ENCODE measurements at regions not wholly inside any gene's neighbourhood (a gene's known extent, or its start where the extent isn't known, plus 50 kb on each side); places are given as distances from the start of the nearest gene placed in this dataset.

DNA sequence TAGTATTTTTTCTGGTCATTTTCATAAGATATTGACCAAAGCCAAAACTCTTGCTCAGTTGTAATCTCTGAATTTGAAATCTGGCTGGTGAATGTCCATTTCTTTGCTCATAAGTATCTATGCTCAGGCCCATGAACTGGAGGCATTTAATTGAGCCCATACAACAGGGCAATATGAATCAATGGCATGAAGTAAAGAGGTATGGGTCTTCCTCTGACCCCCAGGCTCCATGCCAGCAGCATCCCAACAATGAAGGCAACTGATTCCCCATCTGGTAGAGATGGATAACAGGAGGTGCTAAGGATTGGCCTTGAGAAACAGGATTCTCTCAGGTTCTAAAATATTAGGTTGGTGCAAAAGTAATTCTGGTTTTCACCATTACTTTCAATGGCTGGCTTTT lies 330.8 kb downstream of the LIG4 start:
- H3K9ac ChIP-seq (ENCODE audit: low read length) = no peak overlapping the region
- H3K79me2 ChIP-seq (ENCODE audit: insufficient read depth, low read length) = no peaks in the 10 kb centered on the region
- H3K36me3 ChIP-seq (ENCODE audit: insufficient read depth, low read length) = no peaks in the 10 kb centered on the region
- no peak overlapping the region for H3K4me3 ChIP-seq (ENCODE audit: insufficient read depth, low read depth, low read length)
- H3K27ac ChIP-seq (ENCODE audit: low read depth, low read length) = no peak overlapping the region
- no peaks in the 10 kb centered on the region for H3K27me3 Mint-ChIP-seq (ENCODE audit: low read depth, unreplicated experiment)
- H3K4me1 Mint-ChIP-seq (ENCODE audit: low read depth, unreplicated experiment) = peaks cover 18% of the 10 kb centered on the region
- H3K36me3 Mint-ChIP-seq (ENCODE audit: low read depth, unreplicated experiment) = no peaks in the 10 kb centered on the region
- no peaks in the 10 kb centered on the region for H4K20me1 ChIP-seq (ENCODE audit: insufficient read depth, low read length)
- peak overlapping the region; percentile 54 for H3K27ac Mint-ChIP-seq (ENCODE audit: unreplicated experiment)
- FAIRE-seq (no peak), DNase-seq (ENCODE audit: low read depth) (no peak)
- no peak overlapping the region for H2AFZ ChIP-seq (ENCODE audit: low read depth, low read length)
- H3K4me1 ChIP-seq (ENCODE audit: insufficient read depth, low read length) = no peaks in the 10 kb centered on the region
- H3K9me3 ChIP-seq (ENCODE audit: insufficient read depth, low read depth, low read length) = no peaks in the 10 kb centered on the region
- H3K4me3 Mint-ChIP-seq (ENCODE audit: unreplicated experiment) = no peak overlapping the region
- TF ChIP-seq EZH2 (IDR thresholded peaks at IDR 0.05; ENCODE audit: insufficient read depth, low read length) = no peak
- TF ChIP-seq, protein P1, sequence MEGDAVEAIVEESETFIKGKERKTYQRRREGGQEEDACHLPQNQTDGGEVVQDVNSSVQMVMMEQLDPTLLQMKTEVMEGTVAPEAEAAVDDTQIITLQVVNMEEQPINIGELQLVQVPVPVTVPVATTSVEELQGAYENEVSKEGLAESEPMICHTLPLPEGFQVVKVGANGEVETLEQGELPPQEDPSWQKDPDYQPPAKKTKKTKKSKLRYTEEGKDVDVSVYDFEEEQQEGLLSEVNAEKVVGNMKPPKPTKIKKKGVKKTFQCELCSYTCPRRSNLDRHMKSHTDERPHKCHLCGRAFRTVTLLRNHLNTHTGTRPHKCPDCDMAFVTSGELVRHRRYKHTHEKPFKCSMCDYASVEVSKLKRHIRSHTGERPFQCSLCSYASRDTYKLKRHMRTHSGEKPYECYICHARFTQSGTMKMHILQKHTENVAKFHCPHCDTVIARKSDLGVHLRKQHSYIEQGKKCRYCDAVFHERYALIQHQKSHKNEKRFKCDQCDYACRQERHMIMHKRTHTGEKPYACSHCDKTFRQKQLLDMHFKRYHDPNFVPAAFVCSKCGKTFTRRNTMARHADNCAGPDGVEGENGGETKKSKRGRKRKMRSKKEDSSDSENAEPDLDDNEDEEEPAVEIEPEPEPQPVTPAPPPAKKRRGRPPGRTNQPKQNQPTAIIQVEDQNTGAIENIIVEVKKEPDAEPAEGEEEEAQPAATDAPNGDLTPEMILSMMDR (IDR thresholded peaks at IDR 0.05; ENCODE audit: insufficient read depth, low read depth, low read length) = no peak
- H3K4me2 ChIP-seq (ENCODE audit: low read length) = no peak overlapping the region
- no peaks in the 10 kb centered on the region for H3K27me3 ChIP-seq (ENCODE audit: insufficient read depth, low read length)
- peaks cover 4% of the 10 kb centered on the region for H3K9me3 Mint-ChIP-seq (ENCODE audit: unreplicated experiment)

DNA sequence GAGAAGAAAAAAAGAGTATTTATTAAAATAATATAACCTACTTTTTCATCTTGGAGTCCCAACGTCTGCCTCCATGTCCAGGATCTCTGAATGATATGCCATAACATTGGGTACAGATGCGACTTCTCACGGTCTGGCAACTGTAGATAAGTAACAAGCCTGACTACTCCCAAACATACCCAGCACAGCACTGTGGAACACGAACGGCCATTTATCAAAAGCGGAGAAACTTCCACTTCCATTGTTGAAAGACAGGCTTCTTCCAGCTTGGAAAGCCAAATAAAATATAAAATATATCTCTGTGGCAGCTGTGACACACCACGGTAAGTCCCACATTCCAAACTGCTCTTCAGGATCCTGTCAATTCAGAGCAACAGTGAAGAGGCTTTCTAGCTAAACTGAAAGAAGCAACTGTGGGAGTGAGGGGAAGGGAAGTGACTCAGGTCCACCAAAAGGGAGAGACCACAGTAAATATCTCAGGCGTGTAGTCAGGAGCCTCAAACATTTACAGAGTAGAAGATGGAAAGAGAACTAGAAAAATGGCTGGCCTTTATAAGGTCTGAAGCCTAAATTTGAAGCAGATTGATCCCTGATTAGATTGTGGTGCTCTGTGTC lies 331.7 kb downstream of the LIG4 start:
- Mint-ChIP-seq H3K9me3 (ENCODE audit: unreplicated experiment) (peaks cover 4% of the 10 kb centered on the region), H3K4me1 (ENCODE audit: low read depth, unreplicated experiment) (peaks cover 18% of the 10 kb centered on the region), H3K27ac (ENCODE audit: unreplicated experiment) (peak overlapping the region; percentile 91), H3K36me3 (ENCODE audit: low read depth, unreplicated experiment) (no peaks in the 10 kb centered on the region), H3K4me3 (ENCODE audit: unreplicated experiment) (no peak overlapping the region), H3K27me3 (ENCODE audit: low read depth, unreplicated experiment) (no peaks in the 10 kb centered on the region)
- Histone ChIP-seq H3K9me3 (ENCODE audit: insufficient read depth, low read depth, low read length) (no peaks in the 10 kb centered on the region), H3K27ac (ENCODE audit: low read depth, low read length) (peak overlapping the region; percentile 43), H3K9ac (ENCODE audit: low read length) (no peak overlapping the region), H3K27me3 (ENCODE audit: insufficient read depth, low read length) (no peaks in the 10 kb centered on the region), H3K79me2 (ENCODE audit: insufficient read depth, low read length) (no peaks in the 10 kb centered on the region), H2AFZ (ENCODE audit: low read depth, low read length) (peak overlapping the region; percentile 13), H4K20me1 (ENCODE audit: insufficient read depth, low read length) (no peaks in the 10 kb centered on the region), H3K4me1 (ENCODE audit: insufficient read depth, low read length) (no peaks in the 10 kb centered on the region), H3K4me2 (ENCODE audit: low read length) (peak overlapping the region; percentile 56), H3K36me3 (ENCODE audit: insufficient read depth, low read length) (no peaks in the 10 kb centered on the region), H3K4me3 (ENCODE audit: insufficient read depth, low read depth, low read length) (peak overlapping the region; percentile 35)
- FAIRE-seq (no peak), DNase-seq (ENCODE audit: low read depth) (peak; percentile 83)
- TF ChIP-seq, protein P1 (IDR thresholded peaks at IDR 0.05; ENCODE audit: insufficient read depth, low read depth, low read length) = no peak
- no peak for TF ChIP-seq EZH2 (IDR thresholded peaks at IDR 0.05; ENCODE audit: insufficient read depth, low read length)

All from astrocyte (in vitro differentiated cells and primary cell).